GM12892 (cell line): ENCODE measurements at regions not wholly inside any gene's neighbourhood (a gene's known extent, or its start where the extent isn't known, plus 50 kb on each side); places are given as distances from the start of the nearest gene placed in this dataset.

ENCODE experiments used
- DNase-seq: peaks from one replicate; pipeline ENCODE4 v3.0.0; 2011; ENCODE audit not compliant: insufficient read length
- FAIRE-seq: peaks from 2 replicates; lab custom pipeline; 2011; peaks lifted over from hg19 to GRCh38; lab: Jason Lieb, UNC
- POLR2A ChIP-seq: IDR thresholded peaks from 2 replicates; pipeline ENCODE4 v1.6.1; 2011; ENCODE audit warnings: low read depth, low read length, control low read depth
- POLR2AphosphoS5 ChIP-seq: IDR thresholded peaks from 2 replicates; pipeline ENCODE4 v1.6.1; 2011; ENCODE audit warnings: low read depth, low read length, control low read depth
- TAF1 ChIP-seq: IDR thresholded peaks from 2 replicates; pipeline ENCODE4 v1.6.1; 2011; ENCODE audit warnings: low read depth, mild to moderate bottlenecking, control low read depth, low read length, borderline replicate concordance

DNA sequence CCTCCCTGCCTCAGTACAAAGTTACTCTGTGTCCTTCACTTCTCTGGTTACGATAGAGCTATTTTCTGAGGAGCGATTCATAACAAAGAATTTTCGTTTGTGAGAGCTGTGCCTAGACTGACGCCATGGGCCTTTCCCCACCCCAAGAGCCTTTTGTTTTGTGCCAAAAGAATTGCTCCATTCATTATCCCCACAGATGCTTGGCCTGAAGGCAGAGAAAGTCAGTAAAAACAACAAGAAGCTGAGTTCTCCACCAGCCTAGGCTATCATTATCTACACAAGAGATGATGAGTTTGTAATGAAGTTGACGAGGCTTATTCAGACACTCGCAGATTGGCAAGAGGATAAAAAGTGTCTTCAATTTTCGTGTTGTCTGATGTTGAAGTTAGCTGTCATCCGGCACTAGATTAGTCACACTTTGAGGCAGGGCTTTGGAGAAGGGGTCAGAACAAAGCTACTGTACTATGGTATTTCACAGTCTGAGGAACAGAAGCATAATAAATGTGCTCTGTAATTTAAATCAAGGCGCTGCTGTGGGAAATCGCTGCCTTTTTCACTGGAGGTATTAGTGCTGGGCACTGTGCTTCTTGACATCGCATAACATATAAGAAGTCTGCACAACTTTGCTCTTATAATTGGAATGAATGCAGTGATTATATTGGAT lies 278.4 kb upstream of the FIGN start:
- no peak for TF ChIP-seq POLR2A
- TF ChIP-seq POLR2AphosphoS5 = no peak
- no peak for TF ChIP-seq TAF1
- FAIRE-seq = no peak
- DNase-seq = no peak

DNA sequence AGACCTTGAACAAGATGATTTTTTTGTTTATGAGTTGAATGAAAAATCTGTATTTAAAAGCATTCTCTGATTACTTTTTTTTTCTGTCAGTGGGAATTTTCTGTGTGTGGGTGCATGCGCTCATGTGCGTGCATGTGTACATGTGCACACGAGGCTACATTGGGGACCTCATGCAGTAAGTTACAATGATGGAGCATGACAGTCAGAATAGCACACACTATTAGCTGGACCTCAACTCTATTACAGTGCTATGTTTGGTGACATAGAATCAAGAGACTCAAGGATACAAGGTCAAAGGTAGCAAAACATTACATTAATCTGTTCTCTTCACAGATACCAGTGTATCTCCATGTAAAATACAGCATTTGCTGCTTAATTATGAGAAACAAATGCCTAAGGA lies 276.8 kb upstream of the FIGN start:
- TF ChIP-seq POLR2A = no peak
- TF ChIP-seq POLR2AphosphoS5 = no peak
- DNase-seq (no peak), FAIRE-seq (no peak)

DNA sequence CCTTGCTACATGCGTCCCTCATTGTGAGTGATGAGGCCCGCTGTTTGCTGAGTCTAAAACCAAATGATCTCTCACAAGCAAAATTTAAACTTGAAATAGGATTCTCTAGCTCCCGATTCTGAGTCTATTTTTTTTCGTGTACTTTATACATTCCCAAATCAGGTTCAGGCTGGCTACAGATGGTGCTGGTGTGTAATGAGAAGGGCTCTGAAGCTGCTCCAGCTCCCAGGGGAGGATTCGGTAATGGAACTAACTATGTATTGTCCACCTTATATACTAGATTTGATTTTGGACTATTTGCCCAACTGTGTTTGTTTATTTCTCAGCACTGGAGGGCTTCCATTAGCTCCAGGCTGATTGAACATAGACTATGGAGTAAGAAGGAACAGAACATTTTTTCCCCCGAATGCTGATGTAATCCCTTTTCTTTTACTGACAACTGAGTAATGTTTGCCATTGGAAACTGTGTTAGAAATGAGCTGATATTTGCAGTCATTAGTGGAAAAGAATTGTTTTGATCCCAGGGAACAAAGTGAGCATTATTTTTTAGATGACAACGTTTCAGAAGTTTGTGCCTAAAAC lies 274.0 kb upstream of the FIGN start:
- FAIRE-seq (no peak), DNase-seq (no peak)
- no peak for TF ChIP-seq TAF1
- TF ChIP-seq POLR2AphosphoS5 = no peak
- no peak for TF ChIP-seq POLR2A

DNA sequence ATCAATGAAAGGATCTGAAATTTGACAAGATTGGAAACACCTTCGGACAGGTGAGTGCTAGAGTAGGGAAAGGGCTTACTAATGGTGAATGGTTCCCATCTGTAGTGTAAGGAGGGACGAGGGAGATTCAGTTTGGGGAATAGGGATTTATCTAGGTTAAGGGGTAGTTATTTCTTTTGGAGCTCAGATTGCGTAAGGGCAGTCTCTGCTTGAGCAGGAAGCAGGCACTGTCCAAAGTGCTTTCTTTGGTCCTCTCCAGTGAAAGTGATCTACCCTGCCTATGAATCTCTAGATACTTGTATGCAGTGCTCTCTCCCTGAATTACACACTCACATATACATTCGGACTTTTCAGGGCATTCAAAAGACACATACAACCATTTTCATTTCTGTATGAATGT lies 272.9 kb upstream of the FIGN start:
- no peak for FAIRE-seq
- DNase-seq = no peak
- TF ChIP-seq POLR2AphosphoS5 (no peak), POLR2A (no peak), TAF1 (no peak)

DNA sequence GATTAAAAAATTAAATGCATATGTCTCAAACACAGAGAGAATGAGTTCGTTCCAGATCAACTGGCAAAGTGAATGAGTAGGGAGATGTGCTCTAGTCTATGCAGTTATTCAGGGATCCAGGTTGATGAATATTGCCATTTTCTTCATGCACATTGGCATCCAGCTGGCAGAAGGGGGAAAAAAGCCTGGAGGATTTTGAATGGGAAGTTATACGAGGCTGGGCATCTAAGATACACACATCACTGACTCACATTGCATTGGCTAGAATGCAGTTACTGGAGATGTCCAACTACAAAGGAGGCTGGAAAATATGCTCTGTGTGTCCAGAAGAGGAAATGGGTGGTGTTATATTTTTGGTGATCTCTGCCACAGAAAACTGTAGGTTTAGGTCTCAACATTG lies 270.9 kb upstream of the FIGN start:
- DNase-seq (no peak), FAIRE-seq (no peak)
- no peak for TF ChIP-seq POLR2A

DNA sequence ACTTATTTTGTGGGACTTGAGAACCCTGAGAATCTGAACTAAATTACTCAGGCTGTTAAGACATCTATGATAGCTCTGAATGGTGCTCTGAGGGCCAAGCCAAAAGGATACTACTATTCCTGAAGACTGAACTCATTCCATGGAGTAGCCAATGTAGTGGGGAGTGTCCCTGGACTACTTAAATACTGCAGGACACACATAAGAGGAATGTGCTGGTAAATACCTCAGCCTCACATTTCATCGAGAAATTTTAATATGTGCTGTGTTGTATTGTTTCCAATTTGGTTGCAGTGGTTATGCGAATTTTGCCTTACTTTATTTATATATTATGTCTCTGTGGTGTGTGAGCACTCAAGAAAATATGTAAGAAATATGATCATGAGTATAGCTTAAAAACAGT lies 264.4 kb upstream of the FIGN start:
- no peak for DNase-seq
- TF ChIP-seq TAF1 = no peak
- TF ChIP-seq POLR2A = no peak
- no peak for TF ChIP-seq POLR2AphosphoS5
- FAIRE-seq = no peak

DNA sequence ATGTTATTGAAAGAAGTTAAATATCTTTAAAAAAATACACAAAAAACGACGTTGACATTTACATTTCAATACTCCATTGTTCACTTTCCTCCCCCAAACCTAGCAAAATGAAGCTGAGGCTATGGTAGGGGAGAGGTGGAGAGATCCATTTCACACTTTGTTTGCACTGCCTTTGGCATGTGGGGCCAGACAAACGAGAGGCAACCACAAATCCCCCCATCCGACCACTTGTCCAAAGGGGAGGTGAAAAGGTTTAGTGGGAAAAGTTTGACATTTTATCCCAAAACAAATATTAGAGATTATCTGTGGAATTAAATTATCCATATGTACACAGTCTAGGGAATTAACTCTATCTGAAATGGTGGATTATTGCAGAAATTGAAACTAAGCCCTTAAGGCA lies 261.7 kb upstream of the FIGN start:
- TF ChIP-seq POLR2AphosphoS5 (no peak), TAF1 (no peak), POLR2A (no peak)
- no peak for FAIRE-seq
- DNase-seq = no peak

DNA sequence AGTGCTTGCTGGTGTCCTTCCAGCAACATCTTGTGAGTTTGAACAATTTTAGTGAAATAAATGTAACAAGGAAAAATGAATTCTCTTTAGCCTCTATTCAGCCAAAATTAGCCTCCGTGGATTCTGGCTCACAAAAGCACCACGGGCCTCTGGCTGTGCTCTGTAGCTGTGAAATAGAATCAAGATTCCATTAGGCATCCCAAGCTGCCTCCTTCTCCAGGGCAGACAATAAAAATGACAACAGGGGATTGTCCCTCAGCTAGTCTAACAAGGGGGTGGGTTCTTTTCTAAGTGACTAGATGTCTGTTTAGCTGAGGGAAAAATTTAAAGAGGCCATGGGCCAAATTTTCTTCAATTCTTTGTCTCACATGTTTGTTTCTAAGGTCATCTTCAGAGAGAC lies 254.7 kb upstream of the FIGN start:
- FAIRE-seq (no peak), DNase-seq (no peak)
- TF ChIP-seq TAF1 (no peak), POLR2AphosphoS5 (no peak), POLR2A (no peak)

DNA sequence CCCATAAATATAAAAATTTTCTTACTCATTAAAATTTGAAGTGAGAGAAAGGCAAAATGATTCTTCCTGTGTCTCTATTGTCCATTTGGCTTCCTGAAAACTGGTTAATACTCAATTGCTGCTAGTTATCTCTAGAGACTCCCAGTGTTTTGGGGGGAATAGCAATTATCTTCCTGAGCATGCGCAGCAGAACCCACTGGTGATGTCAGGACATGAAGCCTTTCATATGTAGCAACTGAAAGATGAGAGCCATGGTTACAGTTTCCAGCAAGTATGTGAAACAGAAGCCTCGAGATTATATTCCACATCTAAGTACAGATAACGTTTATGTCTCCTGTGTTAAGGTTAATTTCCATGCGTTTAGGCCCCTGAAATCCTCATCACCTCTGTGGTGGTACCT lies 254.3 kb upstream of the FIGN start:
- DNase-seq (no peak), FAIRE-seq (no peak)
- TF ChIP-seq POLR2A = no peak
- no peak for TF ChIP-seq TAF1

DNA sequence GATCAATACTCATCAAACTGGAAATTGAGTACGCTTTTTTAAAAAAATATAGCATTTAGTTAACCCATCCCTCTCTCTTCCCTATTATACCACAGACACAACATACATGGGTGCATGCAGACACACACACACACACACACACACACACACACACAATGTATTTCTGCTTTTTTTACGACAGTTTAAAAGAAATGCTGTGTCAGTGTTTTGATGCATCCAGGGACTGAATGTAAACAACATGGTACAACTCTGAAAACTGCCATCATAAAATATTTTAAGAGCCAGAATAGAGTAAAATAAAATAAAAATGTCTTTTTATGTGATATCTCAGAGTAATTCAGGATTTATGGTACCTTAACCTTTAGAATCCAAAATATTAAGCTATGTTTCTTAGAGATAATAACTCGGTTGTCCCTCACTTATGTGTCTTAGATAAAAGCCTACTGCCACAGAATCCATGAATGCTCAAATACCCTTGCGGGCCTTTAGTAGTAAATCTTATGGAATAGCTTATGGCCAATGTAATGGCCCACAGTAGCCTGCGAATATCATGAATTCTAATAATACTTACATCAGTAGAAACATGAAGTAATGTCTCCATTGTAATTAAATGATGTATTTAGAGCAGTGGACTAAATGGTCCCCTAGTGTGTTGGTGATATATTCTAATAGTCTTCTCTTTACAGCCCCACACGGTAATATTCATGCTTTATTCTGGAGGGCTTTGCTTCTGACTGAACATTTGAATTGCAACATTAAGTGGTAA lies 251.6 kb upstream of the FIGN start:
- TF ChIP-seq POLR2A = no peak
- TF ChIP-seq TAF1 = no peak
- no peak for TF ChIP-seq POLR2AphosphoS5
- DNase-seq (no peak), FAIRE-seq (no peak)

DNA sequence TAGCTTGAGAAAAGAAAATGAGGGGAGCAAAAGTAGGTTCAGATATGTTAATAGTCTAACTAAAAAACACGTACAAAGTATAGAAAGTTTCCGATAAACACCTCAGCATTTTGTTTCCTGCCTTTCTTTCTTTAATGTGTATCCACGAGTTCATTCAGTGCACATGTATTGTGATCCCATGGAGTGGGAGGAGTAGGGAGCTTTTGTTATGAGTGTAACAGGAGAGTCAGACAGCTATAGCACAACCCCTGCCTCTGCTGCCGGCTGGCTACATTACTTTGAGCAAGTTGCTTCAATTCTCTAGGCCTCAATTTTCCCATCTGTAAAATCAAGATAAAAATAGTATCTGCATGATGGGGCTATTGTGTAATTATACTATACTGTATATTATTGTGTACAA lies 249.2 kb upstream of the FIGN start:
- TF ChIP-seq POLR2AphosphoS5 (no peak), POLR2A (no peak), TAF1 (no peak)
- FAIRE-seq (no peak), DNase-seq (no peak)

DNA sequence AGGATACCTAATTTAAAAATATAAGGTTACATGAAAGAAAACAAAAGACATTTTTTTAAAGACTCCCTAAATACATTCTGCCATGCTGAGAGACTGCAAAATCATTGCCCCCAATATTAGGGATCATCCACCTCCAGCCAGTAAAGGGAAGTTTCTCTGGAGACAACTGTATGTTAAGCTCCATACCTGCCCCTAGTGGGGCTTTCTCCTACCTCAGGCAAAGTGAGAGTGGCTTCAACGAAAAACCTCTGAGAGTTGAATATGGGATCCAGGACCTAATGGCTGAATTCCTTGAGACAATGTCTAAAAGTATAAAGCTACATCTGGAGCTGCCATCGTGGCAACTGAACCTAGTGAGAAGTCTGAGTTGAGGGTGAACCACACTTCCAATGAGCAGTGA lies 248.1 kb upstream of the FIGN start:
- FAIRE-seq (no peak), DNase-seq (no peak)
- TF ChIP-seq TAF1 (no peak), POLR2A (no peak), POLR2AphosphoS5 (no peak)
